Esophagus mucosa (tissue), 1 donor: ENCODE measurements at regions not wholly inside any gene's neighbourhood (a gene's known extent, or its start where the extent isn't known, plus 50 kb on each side); places are given as distances from the start of the nearest gene placed in this dataset.

Experiments used
- ATAC-seq: fragments of 200-7000 bp; cut with Tn5 transposase; one replicate; pipeline ENCODE4 v1.9.1; 2020
- donor health status: DM: yes; HTN: yes; CAD: no.

DNA sequence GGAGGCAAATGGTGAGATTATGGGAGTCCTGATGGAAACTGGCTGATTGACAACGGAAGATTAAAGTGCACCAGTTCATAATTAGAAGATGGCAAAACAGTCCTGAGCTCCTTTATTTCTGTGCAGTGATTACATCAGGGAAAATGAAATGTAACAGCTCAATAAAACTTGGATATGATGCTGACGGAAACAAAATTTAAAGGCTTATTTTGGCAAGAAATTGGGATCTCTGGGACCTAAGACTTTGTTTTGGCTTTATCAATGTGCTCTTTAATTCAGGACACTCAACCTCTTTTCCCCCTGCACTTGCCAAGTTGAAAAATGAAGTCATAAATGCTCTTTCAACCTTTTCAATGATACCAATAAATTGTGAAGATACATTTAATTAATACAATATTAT is 226.8 kb downstream of the C6orf118 start:
- ATAC-seq, result no peak

DNA sequence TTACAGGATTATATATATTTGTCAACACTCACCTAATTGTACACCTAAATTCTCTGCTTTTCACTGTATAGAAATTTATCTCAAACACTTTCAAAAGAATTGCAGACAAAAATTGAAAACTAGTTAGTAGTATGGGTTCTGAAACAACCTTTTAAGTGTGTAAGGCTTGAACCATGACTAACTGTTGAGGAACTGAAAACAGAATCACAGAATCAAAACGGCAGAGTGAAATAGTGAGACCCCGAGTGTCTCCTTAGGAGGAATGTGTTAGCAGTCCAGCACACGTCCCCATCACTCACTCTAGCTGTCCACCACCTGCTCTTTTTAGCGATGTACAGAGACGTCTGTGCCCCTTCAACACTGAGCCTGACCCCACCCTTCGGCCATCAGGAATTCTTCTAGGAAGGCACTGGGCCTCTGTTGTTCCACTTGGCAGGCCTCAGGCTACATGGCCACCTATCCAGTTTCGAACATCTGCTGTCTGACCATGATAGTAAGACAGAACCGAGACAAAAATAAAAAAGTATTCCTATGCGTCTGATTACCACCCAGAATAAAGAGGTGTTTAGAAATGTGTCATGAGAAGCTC is 227.4 kb downstream of the C6orf118 start:
- no peak for ATAC-seq

DNA sequence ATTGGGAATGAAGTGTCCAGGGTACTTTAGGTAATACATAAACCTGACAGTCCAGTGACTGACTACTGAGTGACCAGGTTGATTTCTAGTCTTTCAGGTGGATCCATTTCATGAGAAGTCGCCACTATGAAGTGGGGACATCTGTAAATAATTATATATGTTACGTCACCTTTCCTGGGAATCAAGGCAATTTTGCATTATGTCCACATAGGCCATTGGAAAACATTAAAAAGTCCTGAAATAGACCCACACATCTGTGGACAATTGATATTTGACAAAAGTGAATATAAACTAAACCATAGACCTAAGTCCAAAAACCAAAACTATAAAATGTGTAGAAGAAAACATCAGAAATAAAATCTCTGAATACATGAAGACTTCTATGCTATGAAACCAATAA is 231.5 kb downstream of the C6orf118 start:
- no peak for ATAC-seq

DNA sequence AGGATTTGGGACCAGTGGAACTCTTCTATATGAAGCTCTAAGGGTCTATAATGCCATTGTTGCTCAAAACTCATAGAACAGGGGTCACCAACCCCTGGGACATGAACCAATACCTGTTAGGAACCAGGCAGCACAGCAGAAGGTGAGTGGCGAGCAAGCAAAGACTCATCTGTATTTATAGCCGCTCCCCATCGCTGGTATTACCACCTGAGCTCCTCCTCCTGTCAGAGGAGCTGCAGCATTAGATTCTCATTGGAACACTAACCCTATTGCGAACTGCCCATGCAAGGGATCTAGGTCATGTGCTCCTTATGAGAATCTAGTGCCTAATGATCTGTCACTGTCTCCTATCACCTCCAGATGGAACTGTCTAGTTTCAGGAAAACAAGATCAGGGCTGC is 237.5 kb downstream of the C6orf118 start:
- no peak for ATAC-seq

DNA sequence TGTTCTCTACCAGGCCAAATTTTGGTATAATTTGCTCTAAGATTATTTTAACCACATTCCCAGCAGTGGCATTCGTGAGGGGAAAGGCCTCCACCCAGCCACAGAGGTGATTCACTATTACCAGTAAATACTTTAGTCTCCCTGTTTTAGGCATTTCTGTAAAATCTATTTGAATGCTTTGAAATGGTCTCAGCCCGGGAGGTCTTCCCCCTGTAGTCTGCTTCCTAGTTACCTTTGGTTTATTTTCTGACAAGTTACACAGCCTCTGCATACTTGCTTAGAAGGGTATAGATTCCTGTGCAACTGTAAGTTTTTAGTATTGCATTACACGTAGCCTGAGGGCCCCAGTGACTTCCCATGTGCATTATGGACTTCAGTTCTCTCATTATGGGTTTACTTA is 248.7 kb downstream of the C6orf118 start:
- no peak for ATAC-seq

DNA sequence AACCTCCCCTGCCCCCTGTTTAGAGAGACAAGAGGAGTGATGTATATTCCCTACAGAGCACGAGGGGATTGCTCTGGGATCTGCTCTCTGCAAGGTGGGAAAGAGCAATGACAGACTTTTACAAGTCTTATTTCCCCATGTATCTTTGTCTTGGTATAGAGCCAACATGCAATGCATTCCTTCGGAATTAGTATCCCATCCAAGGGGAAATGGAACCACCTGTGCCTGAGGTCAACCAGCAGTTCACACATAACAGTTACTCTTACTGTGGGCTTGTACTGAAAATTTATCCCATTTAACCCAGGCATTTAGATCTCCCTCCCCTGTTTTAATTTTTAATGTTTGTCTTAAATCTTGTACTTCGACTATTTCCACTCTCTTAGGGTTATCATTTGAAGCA is 250.4 kb downstream of the C6orf118 start:
- ATAC-seq, result no peak

DNA sequence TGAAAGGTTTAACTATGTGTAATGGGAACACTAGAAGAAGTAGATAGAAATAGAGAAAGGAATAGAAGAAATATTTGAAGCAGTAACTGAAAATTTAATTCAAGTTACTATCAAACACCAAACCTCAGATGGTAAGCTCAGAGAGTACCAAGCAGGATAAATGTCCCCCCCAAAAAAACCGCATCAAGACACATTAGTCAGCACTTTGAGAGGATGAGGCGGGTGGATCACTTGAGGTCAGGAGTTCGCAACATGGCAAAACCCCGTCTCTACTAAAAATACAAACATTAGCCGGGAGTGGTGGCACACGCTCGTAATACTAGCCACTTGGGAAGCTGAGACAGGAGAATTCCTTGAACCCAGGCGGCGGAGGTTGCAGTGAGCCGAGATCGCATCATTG is 253.1 kb downstream of the C6orf118 start:
- no peak for ATAC-seq

DNA sequence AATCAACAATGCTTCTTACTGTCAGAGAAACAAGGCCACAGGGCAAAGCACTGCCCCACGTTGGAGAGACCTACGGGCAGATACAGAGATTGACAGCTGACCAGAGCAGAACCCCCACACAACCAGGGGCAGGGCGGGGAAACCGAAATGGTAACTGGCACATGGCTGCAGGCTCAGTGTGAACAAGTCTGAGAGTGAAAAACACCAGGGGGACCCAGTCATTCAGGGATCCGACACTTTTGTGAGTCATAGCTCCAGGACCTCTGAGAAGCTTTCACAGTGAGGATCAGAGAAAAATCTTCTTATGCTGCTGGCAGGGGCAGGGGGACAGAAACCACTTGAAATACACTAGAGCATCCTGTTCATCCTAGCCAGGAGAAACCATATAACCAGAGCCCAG is 254.2 kb downstream of the C6orf118 start:
- ATAC-seq, result no peak

DNA sequence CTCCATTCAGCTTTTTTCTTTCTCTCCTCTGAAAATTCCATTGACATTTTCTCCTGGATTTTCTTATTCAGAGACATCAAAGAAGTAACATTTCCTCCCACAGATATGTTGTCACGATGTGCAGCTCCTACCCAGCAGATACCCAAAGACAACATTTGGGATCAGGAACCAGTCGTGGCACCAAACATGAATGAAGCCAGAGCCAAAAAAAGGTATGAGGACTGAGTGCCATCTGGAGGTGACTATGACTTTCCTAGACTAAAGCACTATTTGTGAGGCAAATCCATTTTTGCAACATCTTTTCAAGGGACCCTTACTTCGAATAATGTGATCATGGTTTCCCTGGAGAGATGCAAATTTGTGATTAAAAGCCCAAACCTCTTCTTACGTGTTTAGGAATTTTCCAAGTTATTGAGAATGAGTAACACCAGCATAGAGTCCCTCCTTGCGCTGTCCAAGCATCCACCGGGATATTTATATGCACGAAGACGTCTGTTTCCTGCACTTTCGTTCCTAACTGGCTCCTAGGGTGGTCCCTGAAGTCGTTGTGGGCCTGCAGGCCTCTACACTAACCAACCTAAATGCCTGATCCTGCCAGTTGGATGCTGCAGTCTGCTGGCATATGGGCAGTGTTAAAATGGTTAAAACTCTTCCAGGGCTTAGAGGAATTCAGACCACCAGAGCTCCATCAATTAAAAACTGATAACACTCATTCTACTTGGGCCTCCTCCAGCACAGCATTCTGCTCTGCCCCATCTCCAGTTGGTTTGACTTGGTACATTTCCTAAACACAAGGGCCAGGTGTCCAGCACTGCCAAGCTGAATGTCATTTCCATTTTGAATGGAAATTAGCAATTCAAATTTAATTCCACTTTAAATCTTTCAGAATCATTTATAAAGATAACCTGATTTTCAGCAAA is 256.6 kb downstream of the C6orf118 start:
- ATAC-seq, result no peak

DNA sequence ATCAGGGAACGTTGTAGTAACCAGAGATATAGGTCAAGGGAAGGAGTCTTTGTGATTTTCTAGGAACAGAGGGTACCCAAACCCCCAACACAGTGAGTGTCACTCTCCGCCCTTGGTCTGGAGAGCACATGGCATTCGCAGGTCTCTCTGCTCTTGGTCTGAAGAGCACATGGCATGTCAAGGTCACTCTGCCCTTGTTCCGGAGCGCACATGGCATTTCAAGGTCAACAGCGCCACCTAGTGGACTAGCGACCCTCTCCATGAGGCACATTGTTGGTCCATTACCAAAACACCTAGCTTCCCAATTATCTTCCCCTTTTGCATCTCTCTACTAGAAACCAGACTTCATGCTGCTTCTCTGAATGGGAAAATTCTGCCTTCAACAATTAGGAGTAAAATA is 260.0 kb downstream of the C6orf118 start:
- no peak for ATAC-seq

DNA sequence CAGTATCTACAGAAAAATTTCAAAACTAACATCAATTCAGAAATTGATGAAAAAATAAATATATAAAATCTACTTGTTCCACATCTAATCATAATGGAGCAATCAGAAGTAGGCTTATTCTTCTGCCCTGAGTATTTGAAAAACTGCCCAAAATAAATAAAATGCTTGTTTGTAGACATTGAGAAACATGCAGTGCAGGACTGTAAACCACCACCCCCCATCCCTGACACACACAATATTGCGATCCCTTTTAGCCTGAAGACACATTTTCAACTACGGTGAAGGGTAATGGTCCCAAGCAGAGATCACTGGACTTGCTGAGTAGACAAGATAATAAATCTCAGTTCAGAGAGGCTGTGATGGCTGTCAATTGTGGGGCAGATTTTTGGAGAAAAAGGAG is 261.5 kb downstream of the C6orf118 start:
- no peak for ATAC-seq

DNA sequence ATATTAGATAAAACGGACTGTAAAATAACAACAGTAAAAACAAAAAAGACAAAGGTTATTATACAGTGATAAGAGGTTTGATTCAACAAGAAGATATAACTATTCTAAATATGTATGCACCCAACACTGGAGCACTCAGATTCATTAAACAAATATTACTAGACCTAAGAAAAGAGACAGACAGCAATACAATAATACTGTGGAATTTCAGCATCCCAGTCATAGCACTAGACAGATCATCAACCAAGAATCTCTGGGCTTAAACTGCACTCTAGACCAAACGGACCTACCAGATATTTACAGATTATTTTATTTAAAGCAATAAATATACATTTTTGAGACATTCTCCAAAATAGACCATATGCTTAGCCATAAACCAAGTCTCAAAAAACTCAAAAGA is 263.8 kb downstream of the C6orf118 start:
- ATAC-seq, result no peak

DNA sequence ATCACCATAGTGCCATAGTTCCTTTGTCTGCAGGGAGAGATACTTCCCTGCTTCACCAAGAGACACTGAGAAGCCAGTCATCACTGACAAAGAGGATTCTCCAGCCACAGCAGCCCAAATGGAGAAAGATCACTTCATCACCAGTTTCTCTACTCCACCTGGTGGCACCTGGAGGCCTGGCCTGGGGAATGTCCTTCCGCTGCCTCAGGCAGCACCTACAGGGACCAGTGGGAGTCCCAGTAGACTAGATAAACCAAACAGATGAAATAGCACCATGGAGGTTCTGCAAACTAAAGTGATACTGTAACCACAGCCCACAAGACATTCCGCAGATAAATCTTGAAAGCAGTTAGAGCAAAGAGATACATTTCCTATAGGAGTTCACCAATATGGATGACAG is 266.5 kb downstream of the C6orf118 start:
- no peak for ATAC-seq

DNA sequence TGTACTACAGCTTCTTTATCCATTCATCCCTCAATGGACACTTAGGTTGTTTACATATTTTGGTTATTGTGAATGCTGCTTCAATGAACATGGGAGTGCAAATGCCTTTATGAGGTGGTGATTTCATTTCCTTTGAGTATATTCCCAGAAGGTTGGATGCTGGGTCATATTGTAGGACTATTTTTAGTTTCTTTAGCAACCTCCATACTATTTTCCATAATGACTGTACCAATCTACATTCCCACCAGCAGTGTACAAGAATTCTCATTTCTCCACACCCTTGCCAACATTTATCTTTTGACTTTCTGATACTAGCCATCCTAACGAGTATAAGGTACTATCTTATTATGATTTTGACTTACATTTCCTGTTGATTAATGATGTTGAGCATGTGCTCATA is 269.0 kb downstream of the C6orf118 start:
- no peak for ATAC-seq

DNA sequence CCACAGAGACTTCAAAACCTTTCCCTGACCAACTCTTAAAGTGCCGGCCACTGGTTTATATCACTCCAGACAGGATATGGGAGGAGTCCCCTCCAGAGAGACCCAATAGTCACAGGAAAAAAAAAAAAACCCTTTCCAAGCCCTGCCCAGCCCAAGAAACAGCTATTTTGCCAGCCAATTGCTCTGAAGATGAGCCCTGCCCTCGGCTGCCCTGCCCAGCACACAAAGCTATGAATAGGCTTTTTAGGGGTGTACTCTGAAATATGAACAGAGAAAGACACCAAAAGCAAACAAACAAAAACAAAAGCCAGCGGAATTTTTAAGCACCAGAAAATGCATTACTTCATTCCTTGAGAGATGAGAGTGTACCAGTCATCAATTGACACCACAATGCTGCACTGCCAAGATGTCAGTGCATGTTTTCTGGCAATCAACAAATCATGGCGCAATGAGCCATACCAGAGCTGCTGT is 275.1 kb downstream of the C6orf118 start:
- ATAC-seq, result no peak

DNA sequence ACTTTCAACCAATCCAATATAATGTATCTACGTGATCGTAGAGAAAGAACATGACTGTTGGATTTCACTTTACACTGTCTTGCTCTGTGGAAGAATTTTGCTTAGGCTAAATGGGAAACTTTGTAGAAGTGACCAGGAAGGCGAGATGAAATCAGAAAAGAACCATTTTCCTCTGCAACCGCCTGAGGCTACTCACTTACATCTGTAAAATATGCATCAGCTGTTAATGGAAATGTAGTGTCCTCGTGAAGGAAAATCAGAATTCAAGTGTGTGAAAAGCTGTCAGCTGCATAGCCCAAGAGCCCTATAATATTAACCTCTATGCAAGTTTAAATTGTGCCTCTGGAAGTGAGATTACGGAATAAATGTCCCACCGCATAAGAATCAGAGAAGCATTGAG is 277.9 kb downstream of the C6orf118 start:
- no peak for ATAC-seq

DNA sequence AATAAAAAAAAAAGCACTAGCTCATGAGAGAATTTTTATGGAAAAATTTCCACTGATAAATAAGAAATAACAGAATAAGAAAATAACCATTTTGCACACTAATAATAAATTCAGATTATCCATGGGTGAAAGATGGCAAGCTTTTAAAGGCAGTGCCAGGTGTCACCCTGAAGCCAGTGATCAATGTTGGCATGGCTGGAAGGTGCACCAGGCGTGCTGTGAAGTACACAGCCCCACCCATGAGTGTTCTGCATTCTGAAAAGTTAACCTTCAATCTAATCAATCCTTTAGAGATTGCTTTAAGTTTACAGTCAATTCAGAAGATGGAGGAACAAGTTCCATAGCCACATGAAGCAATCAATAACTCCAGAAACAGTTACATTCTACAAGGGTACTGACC is 284.4 kb downstream of the C6orf118 start:
- ATAC-seq, result no peak

DNA sequence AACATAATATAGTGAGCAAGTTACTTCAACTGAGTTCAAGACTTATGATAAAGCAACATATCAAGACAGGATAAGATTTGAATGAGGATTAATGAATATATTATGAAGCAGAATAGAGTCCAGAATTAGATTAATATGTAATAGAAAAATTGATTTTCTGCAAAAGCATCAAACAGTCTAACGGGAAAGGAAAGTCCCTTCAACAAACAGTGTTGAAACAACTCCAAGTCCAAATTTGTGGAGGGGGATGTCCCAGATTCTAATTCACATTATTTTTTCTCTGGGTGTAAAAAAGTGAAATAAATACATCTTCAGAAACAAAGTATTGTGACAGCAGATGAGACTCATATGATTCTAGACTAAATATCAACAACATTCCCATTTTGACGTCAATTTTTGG is 289.7 kb downstream of the C6orf118 start:
- no peak for ATAC-seq

DNA sequence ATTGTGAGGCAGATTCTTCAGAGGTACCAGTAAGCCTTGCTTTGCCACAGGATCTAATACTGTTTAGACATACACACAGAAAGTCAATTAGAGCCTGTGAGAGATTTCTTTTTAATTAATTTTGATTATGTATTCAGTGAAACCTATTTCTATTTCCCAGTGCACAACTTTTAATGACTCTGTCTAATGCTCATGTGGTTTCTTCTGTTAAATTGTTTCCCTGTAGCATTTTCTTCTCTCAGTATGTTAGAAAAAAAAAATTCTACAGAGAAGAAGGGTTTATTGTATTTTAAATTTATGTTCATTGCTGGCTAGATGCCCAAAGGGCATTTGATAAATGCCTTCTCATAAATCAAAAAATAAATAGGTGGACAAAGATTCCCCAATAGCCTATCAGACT is 293.7 kb downstream of the C6orf118 start:
- ATAC-seq, result no peak

DNA sequence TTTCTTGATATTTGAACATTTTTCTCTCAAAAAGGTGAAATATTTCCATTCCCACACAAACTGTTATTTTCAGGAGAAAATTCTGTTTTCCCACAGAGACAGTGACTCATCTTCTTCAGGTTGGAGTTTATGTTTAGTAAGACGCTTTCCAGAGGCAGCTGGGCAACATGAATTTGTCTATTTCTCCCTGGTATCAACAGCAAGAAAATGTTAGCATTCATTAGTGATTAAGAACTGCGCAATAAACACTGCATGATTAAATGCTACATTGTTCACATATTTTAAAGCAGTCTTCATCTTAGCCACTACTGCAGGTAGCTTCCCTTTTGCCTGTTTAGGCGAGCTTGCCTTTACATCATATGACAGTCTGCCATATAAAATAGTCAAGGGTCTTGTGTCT is 295.7 kb downstream of the C6orf118 start:
- ATAC-seq, result no peak

DNA sequence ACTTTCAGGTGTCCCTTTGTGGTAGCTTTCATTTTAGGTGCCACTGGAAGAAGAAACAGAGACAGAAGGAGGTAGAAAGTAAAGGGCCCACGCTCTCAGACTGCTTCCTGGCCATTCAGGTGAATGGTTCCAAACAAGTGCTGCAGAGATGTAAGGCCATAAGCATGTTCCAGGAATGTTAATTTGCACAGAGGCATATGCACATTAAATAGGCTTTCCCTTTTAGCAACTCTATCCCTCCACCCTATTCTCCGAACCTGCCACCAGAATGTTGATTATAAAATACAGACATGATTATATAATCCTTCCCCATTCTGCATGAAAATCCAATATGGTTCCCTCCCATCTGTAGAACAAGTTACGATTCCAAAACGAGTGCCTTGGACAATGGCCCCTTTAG is 297.2 kb downstream of the C6orf118 start:
- no peak for ATAC-seq

DNA sequence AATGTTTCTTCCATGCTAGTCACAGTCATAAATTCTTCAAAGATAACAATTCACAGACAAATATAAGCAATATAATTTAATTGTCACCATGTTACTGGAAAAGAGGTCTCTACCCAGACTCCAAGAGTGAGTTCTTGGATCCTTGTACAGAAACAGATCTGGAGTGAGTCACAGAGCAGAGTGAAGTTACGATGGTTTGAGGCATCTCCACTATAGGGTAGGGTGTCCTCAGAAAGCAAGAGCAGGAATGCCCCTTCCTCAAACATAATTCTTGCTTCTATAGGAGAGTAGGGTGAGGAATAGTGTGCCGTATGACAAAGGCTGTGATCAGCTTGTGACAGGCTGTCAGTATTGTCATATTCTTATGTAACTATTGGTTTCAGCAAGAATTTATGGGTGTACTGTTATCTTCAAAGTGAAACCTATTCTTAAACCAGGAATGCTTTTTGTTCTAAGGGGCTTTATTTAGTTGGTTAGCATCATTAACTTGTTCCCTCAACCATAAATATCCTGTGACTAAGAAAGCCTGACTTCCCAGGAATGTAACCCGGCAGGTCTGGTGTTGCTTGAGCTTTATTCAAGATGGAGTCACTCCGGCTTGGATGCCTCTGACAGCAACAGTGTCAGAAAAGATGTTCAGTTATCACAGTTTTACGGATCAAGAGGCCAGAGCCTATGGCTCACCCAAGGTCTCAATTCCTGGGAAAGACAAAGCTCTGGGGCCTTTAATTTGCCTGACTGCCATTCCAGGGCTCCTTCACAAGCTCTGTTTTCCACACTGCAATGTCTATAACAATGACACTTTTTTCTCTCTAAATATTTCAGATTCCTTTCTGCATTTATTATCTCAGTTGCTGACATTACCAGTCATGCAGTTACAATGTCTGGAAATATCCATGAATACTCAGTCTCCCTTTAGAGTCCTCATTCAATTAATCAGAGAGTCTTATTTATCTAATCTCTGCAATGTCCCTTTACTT is 298.6 kb downstream of the C6orf118 start:
- ATAC-seq, result no peak

DNA sequence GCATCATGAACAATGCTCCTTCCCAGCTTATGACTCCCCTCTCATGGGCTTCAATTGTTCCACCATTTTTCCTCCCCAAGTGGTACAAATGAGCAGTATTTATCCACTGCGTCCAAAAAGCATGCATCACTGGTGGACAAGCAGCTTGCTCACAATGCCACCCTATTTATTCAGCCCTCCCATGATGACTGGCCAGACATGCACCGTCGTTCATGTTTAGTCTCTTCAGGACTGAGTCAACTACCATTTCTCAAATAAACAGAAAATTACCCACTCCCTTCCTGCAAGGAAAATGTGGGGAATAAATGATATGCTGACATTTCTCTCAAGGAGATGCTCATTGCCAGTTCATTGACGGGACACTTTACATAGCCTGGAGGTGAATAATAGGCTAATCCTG is 300.4 kb downstream of the C6orf118 start:
- ATAC-seq, result no peak
